ENCODE measurements at regions not wholly inside any gene's neighbourhood (a gene's known extent, or its start where the extent isn't known, plus 50 kb on each side); places are given as distances from the start of the nearest gene placed in this dataset.
A peak's percentile ranks its signal among the peaks of the same experiment; 100 is the strongest.

DNA sequence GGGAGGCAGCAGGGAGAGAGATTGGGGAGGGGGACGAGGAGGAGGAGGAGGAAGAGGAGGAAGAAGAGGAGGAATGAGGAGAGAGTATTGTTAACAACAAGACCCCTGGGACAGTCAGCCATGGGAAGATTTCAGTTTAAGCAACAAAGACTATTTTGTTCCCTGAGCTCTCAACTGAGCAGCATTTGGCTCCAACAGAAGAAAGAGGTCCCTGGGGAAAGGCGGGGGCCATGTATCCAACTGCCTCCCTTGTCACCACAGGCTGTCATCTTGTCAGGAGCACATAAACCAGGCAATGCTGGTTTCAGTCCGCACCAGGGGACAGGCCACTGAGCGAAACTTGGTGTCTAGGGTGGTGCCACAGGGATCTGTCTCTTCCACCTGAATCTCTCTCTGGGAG, 316.1 kb downstream of the TLE1 start:
- no peak for ATAC-seq (replicated peaks in 6 of 8)
- in situ Hi-C loops (cut with MboI; ENCODE audit: low pct_unique_long_range_greater_than_20kb in 2 of 9, low sequenced_read_pairs in 9 of 9, unreplicated experiment in 9 of 9): no loop called here
- 80 to 100% (median 85%) methylated on average over 1 to 3 of the region's 4 CpGs; no CpG with 5 or more reads in 7 of the 10 experiments for WGBS, 10 experiments
- Histone ChIP-seq H3K4me3 (no peak overlapping the region), H3K4me1 (replicated peaks in 1 of 2) (peaks cover 27 to 32% of the 10 kb centered on the region in 2 donors), H3K27ac (peak overlapping the region in 1 of 2 donors; percentile 30)

DNA sequence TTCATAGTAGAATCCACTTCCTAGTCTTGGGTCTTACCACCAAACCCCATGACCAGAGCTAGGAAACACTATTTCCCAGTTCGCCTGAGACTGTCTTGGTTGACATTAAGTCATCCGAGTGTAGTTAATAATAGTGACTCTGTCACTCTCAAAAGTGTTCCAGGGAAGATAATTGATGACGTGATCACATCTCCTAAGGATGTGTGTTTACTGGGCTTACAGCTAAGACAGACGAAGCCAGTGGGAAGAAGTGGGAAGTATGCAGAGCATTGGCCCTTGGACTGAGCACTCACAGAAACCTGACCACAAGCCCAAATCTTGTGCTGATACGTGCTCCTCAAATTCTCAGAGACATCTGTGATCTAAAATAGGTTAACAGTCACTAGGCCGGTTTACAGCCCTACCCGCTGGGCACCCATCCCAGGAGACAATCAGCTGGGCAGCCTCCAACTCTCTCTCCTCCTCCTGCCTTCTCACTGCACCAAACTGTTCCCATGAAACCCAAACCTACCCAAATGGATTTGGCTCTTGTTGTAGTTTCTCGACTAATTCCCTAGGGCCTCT, 316.6 kb downstream of the TLE1 start:
- ATAC-seq (replicated peaks in 6 of 8): no peak
- Histone ChIP-seq H3K4me1 (replicated peaks in 1 of 2) (peaks cover 27 to 32% of the 10 kb centered on the region in 2 donors), H3K4me3 (no peak overlapping the region), H3K27ac (no peak overlapping the region)
- in situ Hi-C loops (cut with MboI; ENCODE audit: low pct_unique_long_range_greater_than_20kb in 2 of 9, low sequenced_read_pairs in 9 of 9, unreplicated experiment in 9 of 9): no loop called here
- WGBS, 10 experiments: 22 to 100% (median 93%) methylated on average over 1 to 7 of the region's 8 CpGs

- H3K27ac ChIP-seq: no peak overlapping the region
- WGBS, 10 experiments: 70 to 100% (median 77%) methylated on average over 1 to 7 of the region's 7 CpGs; no CpG with 5 or more reads in 3 of the 10 experiments
- no peak overlapping the region for H3K4me3 ChIP-seq
- ATAC-seq (replicated peaks in 6 of 8): no peak
- in situ Hi-C loops (cut with MboI; ENCODE audit: low pct_unique_long_range_greater_than_20kb in 2 of 9, low sequenced_read_pairs in 9 of 9, unreplicated experiment in 9 of 9): no loop called here
- H3K4me1 ChIP-seq (replicated peaks in 1 of 2): peaks cover 27 to 30% of the 10 kb centered on the region in 2 donors
Observed at GRCh38 chr9:81371824-81372223, 317.5 kb downstream of the TLE1 start.

DNA sequence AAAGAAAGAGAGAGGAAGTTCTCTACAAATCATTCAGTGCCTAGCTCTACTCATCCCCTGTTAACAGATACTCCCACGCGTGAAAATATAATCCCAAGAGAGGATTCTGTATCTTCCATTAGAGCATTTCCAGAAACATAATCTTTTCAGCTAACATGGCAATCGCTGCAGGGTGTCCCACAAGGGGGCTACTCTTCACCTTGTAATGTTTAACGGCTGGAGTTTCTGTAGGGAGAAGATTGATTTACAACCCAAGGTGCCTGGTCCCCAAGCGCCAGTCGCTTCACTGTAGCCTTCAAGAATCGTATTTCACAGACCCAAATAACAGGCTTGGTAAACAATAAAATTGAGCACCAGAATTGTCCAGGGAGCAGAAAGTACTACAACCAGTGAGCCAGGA, 318.7 kb downstream of the TLE1 start:
- in situ Hi-C loops (cut with MboI; ENCODE audit: low pct_unique_long_range_greater_than_20kb in 2 of 9, low sequenced_read_pairs in 9 of 9, unreplicated experiment in 9 of 9): no loop called here
- Histone ChIP-seq H3K27ac (no peak overlapping the region), H3K4me1 (replicated peaks in 1 of 2) (peaks cover 17 to 23% of the 10 kb centered on the region in 2 donors), H3K4me3 (no peak overlapping the region)
- ATAC-seq (replicated peaks in 6 of 8): no peak
- 48 to 100% (median 85%) methylated on average over 1 to 7 of the region's 7 CpGs; no CpG with 5 or more reads in 1 of the 10 experiments for WGBS, 10 experiments

GRCh38 chr9:81370096-81370495, 319.3 kb downstream of the TLE1 start:
- Histone ChIP-seq H3K27ac (no peak overlapping the region), H3K4me3 (no peak overlapping the region), H3K4me1 (replicated peaks in 1 of 2) (peaks cover 12 to 18% of the 10 kb centered on the region in 2 donors)
- no peak for ATAC-seq (replicated peaks in 6 of 8)
- in situ Hi-C loops (cut with MboI; ENCODE audit: low pct_unique_long_range_greater_than_20kb in 2 of 9, low sequenced_read_pairs in 9 of 9, unreplicated experiment in 9 of 9): no loop called here
- WGBS, 10 experiments: 0 to 83% (median 71%) methylated on average over 1 to 3 of the region's 3 CpGs; no CpG with 5 or more reads in 1 of the 10 experiments

DNA sequence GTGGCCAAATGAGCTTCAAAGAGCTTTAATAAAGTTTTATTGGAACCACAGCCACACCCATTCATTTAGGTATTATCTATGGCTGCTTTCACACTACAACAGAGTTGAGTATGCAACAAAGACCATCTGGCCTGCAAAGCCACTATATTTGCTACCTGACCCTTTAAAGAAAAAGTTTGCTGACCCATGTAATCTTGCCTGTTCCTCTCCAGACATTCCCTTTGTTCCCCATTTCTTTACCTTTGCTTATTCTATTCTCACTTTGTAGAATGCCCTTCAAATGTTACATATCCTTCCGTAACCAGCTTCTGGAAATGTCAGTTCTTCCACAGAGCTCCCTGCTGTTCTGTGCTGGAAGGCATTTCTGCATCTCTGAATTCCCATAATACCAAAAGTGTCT, 320.2 kb downstream of the TLE1 start:
- in situ Hi-C loops (cut with MboI; ENCODE audit: low pct_unique_long_range_greater_than_20kb in 2 of 9, low sequenced_read_pairs in 9 of 9, unreplicated experiment in 9 of 9): no loop called here
- peak in 3 of 8 experiments; percentile 26 to 72 (median 60) for ATAC-seq (replicated peaks in 6 of 8)
- Histone ChIP-seq H3K4me1 (replicated peaks in 1 of 2) (peaks cover 2 to 11% of the 10 kb centered on the region in 2 donors), H3K27ac (no peak overlapping the region), H3K4me3 (no peak overlapping the region)
- 0 to 100% (median 62%) methylated on average over 1 of the region's 1 CpG; no CpG with 5 or more reads in 3 of the 10 experiments for WGBS, 10 experiments

DNA sequence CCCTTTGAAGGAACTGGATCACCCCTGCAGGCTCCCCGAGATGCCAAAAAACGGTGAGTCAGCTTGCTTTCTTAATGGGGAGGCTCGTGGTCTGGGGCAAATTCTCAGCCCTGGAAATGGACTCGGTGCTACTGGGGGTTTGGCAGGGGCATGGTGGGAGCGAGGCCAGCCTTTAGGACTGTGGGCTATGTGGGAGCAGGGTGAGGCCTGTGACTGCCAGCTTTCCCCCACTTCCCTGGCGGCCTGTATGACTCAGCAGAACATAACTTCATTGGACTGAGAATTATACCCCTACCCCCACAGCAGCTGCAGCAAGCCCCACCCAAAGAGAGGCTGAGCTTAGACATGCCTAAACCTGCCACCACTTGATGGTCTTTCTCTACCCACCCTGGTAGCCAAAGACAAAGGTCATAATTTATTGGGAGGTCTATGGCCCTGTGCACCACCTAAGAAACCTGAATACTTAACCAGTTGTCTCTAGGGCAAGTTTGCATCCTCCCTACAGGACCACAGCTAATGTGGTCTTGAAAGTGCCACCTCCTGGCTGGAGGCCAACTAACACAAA, 325.3 kb downstream of the TLE1 start:
- Histone ChIP-seq H3K27ac (no peak overlapping the region), H3K4me3 (no peak overlapping the region), H3K4me1 (replicated peaks in 1 of 2) (no peaks in the 10 kb centered on the region)
- WGBS, 10 experiments: 41 to 100% (median 70%) methylated on average over 2 to 4 of the region's 6 CpGs; no CpG with 5 or more reads in 5 of the 10 experiments
- in situ Hi-C loops (cut with MboI; ENCODE audit: low pct_unique_long_range_greater_than_20kb in 2 of 9, low sequenced_read_pairs in 9 of 9, unreplicated experiment in 9 of 9): no loop called here
- peak in 1 of 8 experiments; percentile 16 for ATAC-seq (replicated peaks in 6 of 8)

- Histone ChIP-seq H3K4me1 (replicated peaks in 1 of 2) (no peaks in the 10 kb centered on the region), H3K27ac (no peak overlapping the region), H3K4me3 (no peak overlapping the region)
- no peak for ATAC-seq (replicated peaks in 6 of 8)
- WGBS, 10 experiments: 0 to 94% (median 76%) methylated on average over 1 to 2 of the region's 2 CpGs; no CpG with 5 or more reads in 1 of the 10 experiments
- in situ Hi-C loops (cut with MboI; ENCODE audit: low pct_unique_long_range_greater_than_20kb in 2 of 9, low sequenced_read_pairs in 9 of 9, unreplicated experiment in 9 of 9): no loop called here
Observed at GRCh38 chr9:81361296-81361695, 328.1 kb downstream of the TLE1 start.

DNA sequence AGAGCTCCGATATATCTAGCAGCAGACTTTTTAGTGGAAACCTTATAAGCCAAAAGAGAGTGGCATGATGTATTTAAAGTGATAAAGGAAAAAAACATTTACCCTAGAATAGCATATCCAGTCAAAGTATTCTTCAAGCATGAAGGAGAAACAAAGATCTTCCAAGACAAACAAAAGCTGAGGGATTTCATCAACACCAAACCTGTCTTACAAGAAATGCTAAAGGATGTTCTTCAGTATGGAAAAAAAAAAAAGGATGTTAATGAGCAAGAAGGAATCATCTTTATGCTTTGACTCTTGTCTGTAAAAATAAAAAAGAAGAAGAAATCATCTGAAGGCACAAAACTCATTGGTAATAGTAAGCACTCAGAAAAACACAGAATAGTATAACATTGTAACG, 338.2 kb downstream of the TLE1 start:
- H3K4me1 ChIP-seq (replicated peaks in 1 of 2): no peaks in the 10 kb centered on the region
- no peak overlapping the region for H3K27ac ChIP-seq
- ATAC-seq (replicated peaks in 6 of 8): no peak
- WGBS, 10 experiments: 4 to 100% (median 93%) methylated on average over 1 to 2 of the region's 2 CpGs
- H3K4me3 ChIP-seq: no peak overlapping the region
- in situ Hi-C loops (cut with MboI; ENCODE audit: low pct_unique_long_range_greater_than_20kb in 2 of 9, low sequenced_read_pairs in 9 of 9, unreplicated experiment in 9 of 9): no loop called here

GRCh38 chr9:81344366-81344765, 345.0 kb downstream of the TLE1 start:
- 17 to 60% (median 44%) methylated on average over 1 to 3 of the region's 3 CpGs; no CpG with 5 or more reads in 4 of the 10 experiments for WGBS, 10 experiments
- peaks cover 0 to 7% of the 10 kb centered on the region in 2 donors for H3K4me1 ChIP-seq (replicated peaks in 1 of 2)
- ATAC-seq (replicated peaks in 6 of 8): peak in 5 of 8 experiments; percentile 21 to 71 (median 36)
- in situ Hi-C loops (cut with MboI; ENCODE audit: low pct_unique_long_range_greater_than_20kb in 2 of 9, low sequenced_read_pairs in 9 of 9, unreplicated experiment in 9 of 9): no loop called here
- H3K4me3 ChIP-seq: no peak overlapping the region
- no peak overlapping the region for H3K27ac ChIP-seq

GRCh38 chr9:81335879-81336421, 353.4 kb downstream of the TLE1 start:
- no peak overlapping the region for H3K27ac ChIP-seq
- in situ Hi-C loops (cut with MboI; ENCODE audit: low pct_unique_long_range_greater_than_20kb in 2 of 9, low sequenced_read_pairs in 9 of 9, unreplicated experiment in 9 of 9): no loop called here
- no peak for ATAC-seq (replicated peaks in 6 of 8)
- no peaks in the 10 kb centered on the region for H3K4me1 ChIP-seq (replicated peaks in 1 of 2)
- no peak overlapping the region for H3K4me3 ChIP-seq
- WGBS, 10 experiments: 11 to 93% (median 57%) methylated on average over 1 to 3 of the region's 3 CpGs; no CpG with 5 or more reads in 1 of the 10 experiments

- H3K4me1 ChIP-seq (replicated peaks in 1 of 2): no peaks in the 10 kb centered on the region
- no peak for ATAC-seq (replicated peaks in 6 of 8)
- no peak overlapping the region for H3K27ac ChIP-seq
- H3K4me3 ChIP-seq: no peak overlapping the region
- WGBS, 10 experiments: 0 to 100% (median 92%) methylated on average over 3 of the region's 3 CpGs; no CpG with 5 or more reads in 1 of the 10 experiments
- in situ Hi-C loops (cut with MboI; ENCODE audit: low pct_unique_long_range_greater_than_20kb in 2 of 9, low sequenced_read_pairs in 9 of 9, unreplicated experiment in 9 of 9): no loop called here
Observed at GRCh38 chr9:81321551-81321950, 367.8 kb downstream of the TLE1 start.

GRCh38 chr9:81320909-81321482, 368.4 kb downstream of the TLE1 start:
- H3K4me3 ChIP-seq: no peak overlapping the region
- peak in 2 of 8 experiments; percentile 4 to 45 for ATAC-seq (replicated peaks in 6 of 8)
- in situ Hi-C loops (cut with MboI; ENCODE audit: low pct_unique_long_range_greater_than_20kb in 2 of 9, low sequenced_read_pairs in 9 of 9, unreplicated experiment in 9 of 9): no loop called here
- 0 to 95% (median 87%) methylated on average over 1 to 4 of the region's 4 CpGs for WGBS, 10 experiments
- no peaks in the 10 kb centered on the region for H3K4me1 ChIP-seq (replicated peaks in 1 of 2)
- H3K27ac ChIP-seq: no peak overlapping the region
